Bronchial epithelial cell (primary cell): ENCODE measurements at regions not wholly inside any gene's neighbourhood (a gene's known extent, or its start where the extent isn't known, plus 50 kb on each side); places are given as distances from the start of the nearest gene placed in this dataset.

Source experiments
- DNase-seq: peaks from one replicate; pipeline ENCODE4 v3.0.0-alpha.2; 2010; ENCODE audit warnings: low read depth
- FAIRE-seq: peaks from 2 replicates; lab custom pipeline; 2011; peaks lifted over from hg19 to GRCh38; lab: Jason Lieb, UNC
- H3K27me3 ChIP-seq: 2 replicates; pipeline ENCODE4 v1.5.1; 2011; ENCODE audit warnings: low read length; ENCODE audit not compliant: control insufficient read depth, insufficient read depth
- H3K36me3 ChIP-seq: 2 replicates; pipeline ENCODE4 v1.5.1; 2011; ENCODE audit warnings: low read length; ENCODE audit not compliant: control insufficient read depth, insufficient read depth
- H3K4me3 ChIP-seq: 2 replicates; pipeline ENCODE4 v1.5.1; 2011; ENCODE audit warnings: mild to moderate bottlenecking, low read depth, low read length, control low read depth
- TF ChIP-seq, protein P1 (sequence below): IDR thresholded peaks from 2 replicates; pipeline ENCODE4 v1.5.1; 2011; ENCODE audit warnings: mild to moderate bottlenecking, moderate library complexity, low read length, control low read depth, inconsistent platforms; ENCODE audit not compliant: insufficient read depth, severe bottlenecking

DNA sequence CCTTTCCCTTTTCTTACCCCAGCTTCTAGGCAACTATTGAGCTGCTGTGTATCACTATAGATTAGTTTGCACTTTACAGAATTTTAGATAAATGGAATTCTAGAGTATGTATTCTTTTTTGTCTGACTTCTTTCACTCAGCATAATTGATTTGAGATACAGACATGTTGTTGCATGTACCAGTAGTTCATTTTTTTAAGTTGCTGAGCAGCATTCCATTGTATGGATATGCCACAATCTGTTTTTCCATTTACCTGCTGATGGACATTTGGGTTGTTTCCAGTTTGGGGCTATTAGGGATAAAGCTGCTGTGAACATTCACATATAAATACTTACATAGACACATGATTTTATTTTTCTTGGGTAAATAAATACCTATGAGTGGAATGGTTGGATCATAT lies 135.7 kb downstream of the IGF1 start:
- Histone ChIP-seq H3K4me3 (no peak overlapping the region), H3K36me3 (no peaks in the 10 kb centered on the region), H3K27me3 (no peaks in the 10 kb centered on the region)
- FAIRE-seq (no peak), DNase-seq (peak; percentile 60)
- TF ChIP-seq, protein P1, sequence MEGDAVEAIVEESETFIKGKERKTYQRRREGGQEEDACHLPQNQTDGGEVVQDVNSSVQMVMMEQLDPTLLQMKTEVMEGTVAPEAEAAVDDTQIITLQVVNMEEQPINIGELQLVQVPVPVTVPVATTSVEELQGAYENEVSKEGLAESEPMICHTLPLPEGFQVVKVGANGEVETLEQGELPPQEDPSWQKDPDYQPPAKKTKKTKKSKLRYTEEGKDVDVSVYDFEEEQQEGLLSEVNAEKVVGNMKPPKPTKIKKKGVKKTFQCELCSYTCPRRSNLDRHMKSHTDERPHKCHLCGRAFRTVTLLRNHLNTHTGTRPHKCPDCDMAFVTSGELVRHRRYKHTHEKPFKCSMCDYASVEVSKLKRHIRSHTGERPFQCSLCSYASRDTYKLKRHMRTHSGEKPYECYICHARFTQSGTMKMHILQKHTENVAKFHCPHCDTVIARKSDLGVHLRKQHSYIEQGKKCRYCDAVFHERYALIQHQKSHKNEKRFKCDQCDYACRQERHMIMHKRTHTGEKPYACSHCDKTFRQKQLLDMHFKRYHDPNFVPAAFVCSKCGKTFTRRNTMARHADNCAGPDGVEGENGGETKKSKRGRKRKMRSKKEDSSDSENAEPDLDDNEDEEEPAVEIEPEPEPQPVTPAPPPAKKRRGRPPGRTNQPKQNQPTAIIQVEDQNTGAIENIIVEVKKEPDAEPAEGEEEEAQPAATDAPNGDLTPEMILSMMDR = no peak

DNA sequence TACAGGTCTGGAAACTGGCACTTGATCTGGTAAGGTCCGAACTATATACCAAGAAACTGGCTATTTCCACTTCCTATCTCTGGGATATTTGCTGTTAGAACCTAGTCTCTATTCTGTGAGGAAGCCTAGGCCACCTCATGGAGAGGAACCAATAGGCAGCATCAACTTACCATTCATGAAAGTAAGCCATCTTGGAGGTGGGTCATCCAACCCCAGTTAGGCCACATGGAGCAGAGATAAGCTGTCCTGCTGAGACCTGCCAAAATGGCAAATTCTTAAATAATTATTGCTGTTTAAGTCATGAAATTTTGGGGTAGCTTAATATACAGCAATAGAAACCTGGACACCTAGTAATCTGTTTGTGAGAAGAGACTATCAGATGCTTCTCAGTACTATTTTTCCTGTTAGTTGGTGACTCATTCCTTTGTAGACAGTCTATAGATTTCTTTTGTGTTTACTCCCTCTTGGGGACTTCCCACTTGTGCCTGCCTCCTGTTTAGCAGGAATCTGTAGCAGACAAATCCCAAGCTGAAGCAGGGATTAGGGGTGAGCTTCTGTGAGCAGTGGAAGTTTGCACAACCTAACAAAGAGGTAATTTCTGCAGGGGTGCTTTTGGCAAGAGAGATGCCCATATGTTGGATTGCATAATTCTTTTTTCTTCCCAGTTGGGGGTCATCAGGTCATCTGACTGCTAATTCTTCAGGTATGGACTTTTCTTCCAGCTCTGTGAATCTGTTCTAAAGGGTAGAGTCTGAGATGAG lies 136.8 kb downstream of the IGF1 start:
- no peak overlapping the region for H3K4me3 ChIP-seq
- no peaks in the 10 kb centered on the region for H3K36me3 ChIP-seq
- H3K27me3 ChIP-seq = no peaks in the 10 kb centered on the region
- DNase-seq (peak; percentile 71), FAIRE-seq (no peak)
- TF ChIP-seq, protein P1 = no peak

DNA sequence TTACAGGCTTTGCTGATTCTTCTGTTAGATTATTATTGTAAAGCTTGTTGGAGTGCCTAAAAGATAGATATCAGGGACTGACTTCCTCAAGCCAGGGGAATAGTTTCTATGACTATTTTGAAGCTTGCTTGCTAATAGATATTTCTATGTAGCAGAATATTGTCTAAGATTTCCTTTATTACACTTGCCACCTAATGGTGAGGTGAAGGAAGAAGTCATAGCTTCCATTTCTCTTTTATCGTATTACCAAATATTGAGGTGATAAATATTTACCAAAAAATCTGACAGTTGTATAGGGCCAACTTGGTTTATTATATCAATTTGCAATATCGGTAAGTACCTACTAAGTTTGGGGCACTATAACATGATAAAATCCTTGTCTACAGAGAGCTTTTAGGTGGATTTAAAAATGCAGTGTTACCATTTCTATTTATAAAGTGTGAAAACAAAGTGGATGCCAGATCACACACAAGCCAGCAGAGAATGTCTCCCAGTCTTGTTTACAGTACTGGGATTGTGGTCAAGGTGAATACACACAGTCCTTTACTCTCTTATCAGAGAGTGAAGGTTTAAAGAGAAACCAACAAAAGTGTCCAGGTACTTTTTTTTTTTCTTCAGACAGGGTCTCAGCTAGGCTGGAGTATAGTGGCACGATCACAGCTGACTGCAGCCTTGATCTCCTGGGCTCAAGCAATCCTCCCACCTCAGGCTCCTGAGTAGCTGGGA lies 137.9 kb downstream of the IGF1 start:
- no peak for FAIRE-seq
- no peak overlapping the region for H3K4me3 ChIP-seq
- DNase-seq = no peak
- H3K36me3 ChIP-seq = no peaks in the 10 kb centered on the region
- TF ChIP-seq, protein P1 = no peak
- H3K27me3 ChIP-seq = no peaks in the 10 kb centered on the region

DNA sequence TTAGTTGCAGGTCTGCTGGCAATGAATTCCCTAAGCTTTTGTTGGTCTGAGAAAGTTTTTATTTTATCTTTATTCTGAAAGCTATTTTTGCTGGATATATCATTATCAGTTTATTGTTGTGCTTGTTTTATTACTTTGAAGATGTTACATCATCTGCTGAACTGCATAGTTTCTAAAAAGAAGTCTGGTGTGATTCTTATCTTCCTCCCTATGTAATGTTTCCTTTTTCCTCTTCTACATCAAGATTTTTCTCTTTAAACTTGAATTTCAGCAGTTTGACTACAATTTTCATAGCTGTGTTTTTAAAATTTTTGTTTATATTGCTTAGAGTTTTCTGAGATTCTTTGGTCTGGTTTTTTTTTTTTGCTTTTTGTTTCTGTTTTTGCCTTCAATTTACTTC lies 137.1 kb upstream of the PMCH start:
- H3K4me3 ChIP-seq = no peak overlapping the region
- TF ChIP-seq, protein P1 = no peak
- H3K27me3 ChIP-seq = no peaks in the 10 kb centered on the region
- DNase-seq = no peak
- H3K36me3 ChIP-seq = no peaks in the 10 kb centered on the region
- no peak for FAIRE-seq

DNA sequence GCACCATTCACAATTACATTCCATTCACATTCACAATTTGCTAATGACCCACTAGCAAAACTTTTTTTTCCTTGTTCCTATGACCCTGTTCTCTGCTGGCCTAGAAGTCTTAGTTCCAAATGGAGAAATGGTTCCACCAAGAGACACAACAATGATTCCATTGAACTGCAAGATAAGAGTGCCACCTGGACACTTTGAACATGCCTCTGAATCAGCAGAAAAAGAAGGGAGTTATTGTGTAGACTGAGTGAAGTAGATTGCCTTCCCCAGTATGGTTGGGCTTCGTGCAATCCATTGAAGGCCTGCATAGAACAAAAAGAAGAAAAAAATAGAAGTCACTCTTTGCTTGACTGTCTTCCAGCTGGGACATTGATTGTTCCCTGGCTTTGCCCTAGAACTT lies 133.8 kb upstream of the PMCH start:
- no peaks in the 10 kb centered on the region for H3K27me3 ChIP-seq
- H3K4me3 ChIP-seq = no peak overlapping the region
- FAIRE-seq (no peak), DNase-seq (no peak)
- TF ChIP-seq, protein P1 = no peak
- no peaks in the 10 kb centered on the region for H3K36me3 ChIP-seq
